ENCODE measurements at regions not wholly inside any gene's neighbourhood (a gene's known extent, or its start where the extent isn't known, plus 50 kb on each side); places are given as distances from the start of the nearest gene placed in this dataset.

DNA sequence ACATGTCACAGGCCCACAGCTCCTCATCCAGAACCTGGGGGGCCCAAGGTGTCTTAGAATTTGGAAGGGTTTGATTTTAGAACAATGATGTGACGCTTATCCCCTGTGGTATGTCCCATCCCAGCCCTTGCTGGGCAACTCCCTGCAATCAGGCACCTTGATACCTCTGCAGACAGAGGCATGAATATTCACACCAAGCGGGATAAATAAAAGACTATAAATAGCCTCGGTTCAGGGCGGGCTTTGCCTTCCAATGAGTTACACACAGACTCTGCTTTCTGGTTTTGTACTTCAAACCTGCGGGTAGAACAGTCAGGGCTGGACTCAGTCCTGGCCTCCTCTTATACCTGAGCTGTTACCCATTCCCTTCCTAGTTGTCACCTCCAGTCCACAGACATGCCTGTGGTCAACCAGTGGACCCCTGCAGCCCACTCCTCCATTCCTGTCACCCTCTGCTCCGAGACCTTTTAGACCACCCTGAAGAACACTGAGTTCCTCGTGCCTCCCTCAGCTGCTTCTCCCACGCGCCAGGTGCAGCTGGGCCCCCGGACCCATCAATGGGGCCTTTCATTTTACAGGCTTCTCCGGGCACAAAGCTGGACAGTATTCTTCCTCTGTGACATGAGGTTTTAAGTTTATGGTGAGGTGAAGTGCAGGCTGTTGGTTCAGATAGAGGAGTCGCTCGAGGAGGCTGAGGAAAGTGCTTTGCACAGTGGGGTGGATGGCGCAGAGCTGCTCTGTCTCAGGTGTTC, 120.1 kb upstream of the TNR start:
- ATAC-seq (ENCODE audit: insufficient number of reproducible peaks, low FRiP score, low read depth) (no peak), DNase-seq (ENCODE audit: low spot score) (no peak)
- TF ChIP-seq, protein P1, sequence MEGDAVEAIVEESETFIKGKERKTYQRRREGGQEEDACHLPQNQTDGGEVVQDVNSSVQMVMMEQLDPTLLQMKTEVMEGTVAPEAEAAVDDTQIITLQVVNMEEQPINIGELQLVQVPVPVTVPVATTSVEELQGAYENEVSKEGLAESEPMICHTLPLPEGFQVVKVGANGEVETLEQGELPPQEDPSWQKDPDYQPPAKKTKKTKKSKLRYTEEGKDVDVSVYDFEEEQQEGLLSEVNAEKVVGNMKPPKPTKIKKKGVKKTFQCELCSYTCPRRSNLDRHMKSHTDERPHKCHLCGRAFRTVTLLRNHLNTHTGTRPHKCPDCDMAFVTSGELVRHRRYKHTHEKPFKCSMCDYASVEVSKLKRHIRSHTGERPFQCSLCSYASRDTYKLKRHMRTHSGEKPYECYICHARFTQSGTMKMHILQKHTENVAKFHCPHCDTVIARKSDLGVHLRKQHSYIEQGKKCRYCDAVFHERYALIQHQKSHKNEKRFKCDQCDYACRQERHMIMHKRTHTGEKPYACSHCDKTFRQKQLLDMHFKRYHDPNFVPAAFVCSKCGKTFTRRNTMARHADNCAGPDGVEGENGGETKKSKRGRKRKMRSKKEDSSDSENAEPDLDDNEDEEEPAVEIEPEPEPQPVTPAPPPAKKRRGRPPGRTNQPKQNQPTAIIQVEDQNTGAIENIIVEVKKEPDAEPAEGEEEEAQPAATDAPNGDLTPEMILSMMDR (IDR thresholded peaks at IDR 0.05) = no peak
- Histone ChIP-seq H3K27ac (no peak overlapping the region), H3K36me3 (no peaks in the 10 kb centered on the region), H3K9me3 (no peaks in the 10 kb centered on the region), H3K27me3 (replicated peaks; ENCODE audit: insufficient read depth) (no peaks in the 10 kb centered on the region), H3K4me1 (ENCODE audit: control insufficient read depth in 1 of 2, low read depth in 2 of 2) (peaks cover 0 to 10% of the 10 kb centered on the region in 2 donors), H3K4me3 (no peak overlapping the region)

DNA sequence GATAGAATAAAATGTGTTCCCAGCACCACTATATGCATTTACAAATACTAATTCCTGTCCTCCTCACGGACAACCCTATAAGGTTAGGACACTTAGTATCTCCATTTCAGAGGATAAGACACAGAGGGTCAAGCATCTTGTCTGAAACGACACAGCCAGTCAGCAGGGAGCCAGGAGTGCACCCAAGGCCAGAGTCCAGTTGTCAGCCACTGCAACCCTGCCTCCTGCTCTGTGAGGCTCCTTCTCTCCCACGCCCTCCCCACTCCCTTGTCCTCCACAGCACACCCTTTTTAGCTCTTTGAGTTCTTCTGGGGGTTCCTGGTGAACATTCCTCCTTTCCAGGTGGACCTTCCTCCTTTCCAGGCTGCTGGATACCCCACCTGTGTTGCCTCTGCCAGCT, 119.0 kb upstream of the TNR start:
- no peaks in the 10 kb centered on the region for H3K9me3 ChIP-seq
- TF ChIP-seq, protein P1 (IDR thresholded peaks at IDR 0.05) = no peak
- no peaks in the 10 kb centered on the region for H3K36me3 ChIP-seq
- no peak overlapping the region for H3K27ac ChIP-seq
- H3K4me3 ChIP-seq = no peak overlapping the region
- H3K4me1 ChIP-seq (ENCODE audit: control insufficient read depth in 1 of 2, low read depth in 2 of 2) = peaks cover 0 to 17% of the 10 kb centered on the region in 2 donors
- H3K27me3 ChIP-seq (replicated peaks; ENCODE audit: insufficient read depth) = no peaks in the 10 kb centered on the region
- DNase-seq (ENCODE audit: low spot score) = no peak
- no peak for ATAC-seq (ENCODE audit: insufficient number of reproducible peaks, low FRiP score, low read depth)

DNA sequence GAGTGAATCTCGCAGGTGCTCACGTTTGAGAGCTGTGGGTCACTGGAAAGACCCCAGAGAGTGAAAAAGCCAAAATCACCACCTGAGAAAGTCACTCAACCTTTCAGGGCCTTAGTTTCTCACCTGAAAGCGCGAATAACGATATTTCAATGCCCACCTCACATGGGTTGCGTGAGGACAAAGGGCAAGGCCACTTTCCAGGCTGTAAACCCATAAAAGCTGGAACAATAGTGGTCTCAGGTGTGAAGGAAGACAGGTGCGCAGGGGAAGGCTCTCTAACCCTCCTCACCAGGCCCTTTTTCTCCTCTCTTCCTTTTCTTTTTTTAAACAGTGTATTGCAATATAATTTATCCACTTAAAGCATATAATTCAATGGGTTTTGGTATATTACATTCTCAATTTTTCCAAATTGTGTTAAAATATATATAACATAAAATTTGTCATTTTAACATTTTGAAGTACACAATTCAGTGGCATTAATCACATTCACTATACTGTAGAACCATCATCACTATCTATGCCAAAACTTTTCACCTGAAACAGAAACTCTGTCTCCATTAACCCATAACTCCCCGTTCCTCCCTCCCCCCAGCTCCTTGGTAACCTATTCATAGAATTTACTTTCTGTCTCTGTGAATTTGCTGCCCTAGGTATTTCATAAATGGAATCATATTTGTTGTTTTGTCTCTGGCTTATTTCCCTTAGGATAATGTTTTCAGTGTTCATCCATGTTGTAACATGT, 118.4 kb upstream of the TNR start:
- ATAC-seq (ENCODE audit: insufficient number of reproducible peaks, low FRiP score, low read depth) (no peak), DNase-seq (ENCODE audit: low spot score) (no peak)
- Histone ChIP-seq H3K4me1 (ENCODE audit: control insufficient read depth in 1 of 2, low read depth in 2 of 2) (peaks cover 0 to 18% of the 10 kb centered on the region in 2 donors), H3K27me3 (replicated peaks; ENCODE audit: insufficient read depth) (no peaks in the 10 kb centered on the region), H3K9me3 (no peaks in the 10 kb centered on the region), H3K27ac (no peak overlapping the region), H3K36me3 (no peaks in the 10 kb centered on the region), H3K4me3 (no peak overlapping the region)
- TF ChIP-seq, protein P1 (IDR thresholded peaks at IDR 0.05) = no peak

DNA sequence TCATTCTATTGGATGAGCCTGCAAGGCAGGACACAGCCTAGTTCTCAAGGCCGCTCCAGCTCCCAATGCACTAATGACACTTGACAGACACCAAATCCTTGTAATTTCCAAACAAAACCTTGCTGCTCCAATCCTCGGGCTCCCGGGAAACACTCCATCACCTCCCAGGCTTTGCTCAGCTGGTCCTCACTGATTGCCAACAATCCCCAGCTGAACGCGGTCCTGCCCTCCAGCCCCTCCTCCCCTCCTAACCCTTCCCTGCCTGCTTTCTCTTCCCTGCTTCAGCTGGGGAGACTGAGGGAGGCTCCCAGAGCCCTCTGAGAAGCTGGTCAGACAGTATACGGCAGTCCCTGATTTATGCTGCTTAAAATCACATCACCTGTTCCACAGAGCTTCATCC, 114.4 kb upstream of the TNR start:
- no peak overlapping the region for H3K4me3 ChIP-seq
- H3K4me1 ChIP-seq (ENCODE audit: control insufficient read depth in 1 of 2, low read depth in 2 of 2) = peaks cover 0 to 9% of the 10 kb centered on the region in 2 donors
- ATAC-seq (ENCODE audit: insufficient number of reproducible peaks, low FRiP score, low read depth) (no peak), DNase-seq (ENCODE audit: low spot score) (no peak)
- no peaks in the 10 kb centered on the region for H3K9me3 ChIP-seq
- TF ChIP-seq, protein P1 (IDR thresholded peaks at IDR 0.05) = no peak
- no peaks in the 10 kb centered on the region for H3K36me3 ChIP-seq
- H3K27me3 ChIP-seq (replicated peaks; ENCODE audit: insufficient read depth) = no peaks in the 10 kb centered on the region
- no peak overlapping the region for H3K27ac ChIP-seq

DNA sequence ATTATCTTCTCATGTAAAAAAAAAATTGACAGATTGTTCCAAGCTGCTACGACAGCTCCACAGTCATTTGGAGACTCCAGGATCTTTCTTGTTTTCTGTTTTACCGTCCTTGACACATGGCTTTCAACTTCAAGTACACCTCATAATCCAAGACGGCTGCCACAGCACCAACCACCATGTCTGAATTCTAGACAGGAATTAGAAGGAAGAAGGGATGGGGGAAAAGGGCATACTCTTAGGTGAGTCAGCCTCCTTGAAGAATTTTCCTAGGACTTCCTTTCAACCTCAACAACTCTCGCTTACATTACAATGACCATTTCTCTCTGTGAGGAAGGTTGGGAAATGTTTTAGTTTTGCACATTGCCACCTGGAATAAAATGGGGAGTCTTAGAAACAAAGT, 110.3 kb upstream of the TNR start:
- H3K36me3 ChIP-seq = no peaks in the 10 kb centered on the region
- peaks cover 0 to 9% of the 10 kb centered on the region in 2 donors for H3K4me1 ChIP-seq (ENCODE audit: control insufficient read depth in 1 of 2, low read depth in 2 of 2)
- DNase-seq (ENCODE audit: low spot score) (no peak), ATAC-seq (ENCODE audit: insufficient number of reproducible peaks, low FRiP score, low read depth) (no peak)
- TF ChIP-seq, protein P1 (IDR thresholded peaks at IDR 0.05) = no peak
- no peak overlapping the region for H3K4me3 ChIP-seq
- no peaks in the 10 kb centered on the region for H3K27me3 ChIP-seq (replicated peaks; ENCODE audit: insufficient read depth)
- no peaks in the 10 kb centered on the region for H3K9me3 ChIP-seq
- no peak overlapping the region for H3K27ac ChIP-seq

Measured in thoracic aorta (tissue), 2 donors.